DND-41 (cell line): ENCODE measurements at regions not wholly inside any gene's neighbourhood (a gene's known extent, or its start where the extent isn't known, plus 50 kb on each side); places are given as distances from the start of the nearest gene placed in this dataset.
"Not testable (repeated sequence)": the region's sequence is repeated elsewhere in the genome, so short reads cannot be mapped to it uniquely, and the experiment has no call there.

Experiments
- ATAC-seq: fragments of 200-7000 bp; cut with Tn5 transposase; 3 replicates; pipeline ENCODE4 v1.9.1; 2021; ENCODE audit warnings: low read depth; ENCODE audit not compliant: insufficient read depth
- DNase-seq: peaks from one replicate; pipeline ENCODE4 v3.0.0-alpha.2; 2020
- H2AFZ ChIP-seq: 2 replicates; pipeline ENCODE4 v1.6.0; 2012; ENCODE audit warnings: low read depth, low read length
- H3K27ac ChIP-seq: 2 replicates; pipeline ENCODE4 v1.5.1; 2012; ENCODE audit warnings: low read length, inconsistent platforms
- H3K27me3 ChIP-seq: fragments of 200-600 bp; sonication (generic); 2 replicates; pipeline ENCODE4 v1.6.0; 2012; ENCODE audit warnings: low read length, mild to moderate bottlenecking, inconsistent platforms; ENCODE audit not compliant: insufficient read depth, poor library complexity
- H3K36me3 ChIP-seq: 2 replicates; pipeline ENCODE4 v1.5.1; 2012; ENCODE audit warnings: low read length, inconsistent platforms; ENCODE audit not compliant: insufficient read depth
- H3K4me1 ChIP-seq: 2 replicates; pipeline ENCODE4 v1.5.1; 2012; ENCODE audit warnings: mild to moderate bottlenecking, low read length; ENCODE audit not compliant: insufficient read depth
- H3K4me2 ChIP-seq: 2 replicates; pipeline ENCODE4 v1.6.0; 2012; ENCODE audit warnings: mild to moderate bottlenecking, moderate library complexity, low read length, inconsistent platforms; ENCODE audit not compliant: insufficient read depth
- H3K4me3 ChIP-seq, 2 experiments: fragments of 200-600 bp in 1 of 2; shearing (Covaris generic) in 1 of 2; 2 replicates each; pipeline ENCODE4 v1.5.1; 2012 to 2016; ENCODE audit warnings: inconsistent platforms in 2 of 2, low read length in 2 of 2, mild to moderate bottlenecking in 2 of 2, low read depth in 1 of 2, moderate library complexity in 1 of 2
- H3K79me2 ChIP-seq: 2 replicates; pipeline ENCODE4 v1.6.0; 2012; ENCODE audit warnings: low read length, inconsistent platforms; ENCODE audit not compliant: insufficient read depth
- H3K9ac ChIP-seq: 2 replicates; pipeline ENCODE4 v1.6.0; 2012; ENCODE audit warnings: low read depth, mild to moderate bottlenecking, inconsistent platforms, low read length, moderate library complexity
- H3K9me3 ChIP-seq: 2 replicates; pipeline ENCODE4 v1.5.1; 2012; ENCODE audit warnings: low read length, moderate library complexity, mild to moderate bottlenecking, inconsistent platforms; ENCODE audit not compliant: insufficient read depth, severe bottlenecking
- H4K20me1 ChIP-seq: 2 replicates; pipeline ENCODE4 v1.6.0; 2012; ENCODE audit warnings: low read length; ENCODE audit not compliant: insufficient read depth
- EZH2 ChIP-seq: IDR thresholded peaks from 3 replicates; pipeline ENCODE4 v1.6.1; 2012; ENCODE audit warnings: borderline replicate concordance, low read depth, mild to moderate bottlenecking, moderate library complexity, low read length, inconsistent platforms; ENCODE audit not compliant: severe bottlenecking
- TF ChIP-seq, protein P1 (sequence below): IDR thresholded peaks from 2 replicates; pipeline ENCODE4 v1.5.1; 2012; ENCODE audit warnings: borderline replicate concordance, low read length, moderate library complexity, mild to moderate bottlenecking; ENCODE audit not compliant: poor library complexity, severe bottlenecking; ENCODE audit errors: extremely low read depth

DNA sequence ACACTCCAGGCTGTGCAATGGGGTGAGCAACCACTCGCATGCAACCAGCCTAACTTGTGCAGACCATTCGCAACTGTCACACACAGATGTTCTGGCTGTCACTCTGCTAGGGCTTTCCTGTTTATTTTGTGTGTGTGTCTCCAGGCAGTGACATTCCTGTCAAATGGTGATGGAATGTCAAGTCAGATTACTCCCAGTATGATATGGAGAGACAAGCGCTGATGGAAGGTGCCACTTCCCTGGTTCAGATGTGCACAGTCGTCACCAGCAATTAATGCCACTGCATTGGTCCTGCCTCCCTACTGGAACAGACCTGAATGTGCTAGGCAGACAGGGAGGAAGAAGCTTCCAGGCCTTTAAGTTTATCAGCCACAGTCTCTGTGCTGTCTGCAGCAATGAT is 442.4 kb upstream of the ISX start:
- no peak overlapping the region for H3K9ac ChIP-seq

DNA sequence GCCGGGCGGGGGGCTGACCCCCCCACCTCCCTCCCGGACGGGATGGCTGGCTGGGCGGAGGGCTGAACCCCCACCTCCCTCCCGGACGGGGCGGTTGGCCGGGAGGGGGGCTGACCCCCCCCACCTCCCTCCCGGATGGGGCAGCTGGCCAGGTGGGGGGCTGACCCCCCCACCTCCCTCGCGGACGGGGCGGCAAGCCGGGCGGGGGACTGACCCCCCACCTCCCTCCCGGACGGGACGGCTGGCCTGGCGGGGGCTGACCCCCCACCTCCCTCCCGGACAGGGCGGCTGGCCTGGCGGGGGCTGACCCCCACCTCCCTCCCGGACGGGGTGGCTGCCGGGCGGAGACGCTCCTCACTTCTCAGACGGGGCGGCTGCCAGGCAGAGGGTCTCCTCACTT is 440.1 kb upstream of the ISX start:
- not testable (repeated sequence) for ATAC-seq, H4K20me1 ChIP-seq, H3K27me3 ChIP-seq, H3K4me2 ChIP-seq, H3K9ac ChIP-seq, H3K9me3 ChIP-seq, DNase-seq, H2AFZ ChIP-seq, H3K79me2 ChIP-seq, H3K36me3 ChIP-seq, H3K4me3 ChIP-seq, H3K4me1 ChIP-seq, H3K27ac ChIP-seq

More for the DNA sequence above, 442.4 kb upstream of the ISX start:
- TF ChIP-seq EZH2: no peak
- TF ChIP-seq, protein P1, sequence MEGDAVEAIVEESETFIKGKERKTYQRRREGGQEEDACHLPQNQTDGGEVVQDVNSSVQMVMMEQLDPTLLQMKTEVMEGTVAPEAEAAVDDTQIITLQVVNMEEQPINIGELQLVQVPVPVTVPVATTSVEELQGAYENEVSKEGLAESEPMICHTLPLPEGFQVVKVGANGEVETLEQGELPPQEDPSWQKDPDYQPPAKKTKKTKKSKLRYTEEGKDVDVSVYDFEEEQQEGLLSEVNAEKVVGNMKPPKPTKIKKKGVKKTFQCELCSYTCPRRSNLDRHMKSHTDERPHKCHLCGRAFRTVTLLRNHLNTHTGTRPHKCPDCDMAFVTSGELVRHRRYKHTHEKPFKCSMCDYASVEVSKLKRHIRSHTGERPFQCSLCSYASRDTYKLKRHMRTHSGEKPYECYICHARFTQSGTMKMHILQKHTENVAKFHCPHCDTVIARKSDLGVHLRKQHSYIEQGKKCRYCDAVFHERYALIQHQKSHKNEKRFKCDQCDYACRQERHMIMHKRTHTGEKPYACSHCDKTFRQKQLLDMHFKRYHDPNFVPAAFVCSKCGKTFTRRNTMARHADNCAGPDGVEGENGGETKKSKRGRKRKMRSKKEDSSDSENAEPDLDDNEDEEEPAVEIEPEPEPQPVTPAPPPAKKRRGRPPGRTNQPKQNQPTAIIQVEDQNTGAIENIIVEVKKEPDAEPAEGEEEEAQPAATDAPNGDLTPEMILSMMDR: no peak
- Histone ChIP-seq H3K4me3 (no peak overlapping the region), H3K4me1 (no peaks in the 10 kb centered on the region), H2AFZ (no peak overlapping the region), H3K36me3 (no peaks in the 10 kb centered on the region), H3K9me3 (no peaks in the 10 kb centered on the region), H4K20me1 (no peaks in the 10 kb centered on the region), H3K79me2 (no peaks in the 10 kb centered on the region), H3K27me3 (no peaks in the 10 kb centered on the region), H3K27ac (no peak overlapping the region), H3K4me2 (no peak overlapping the region)
- ATAC-seq (no peak), DNase-seq (no peak)

DNA sequence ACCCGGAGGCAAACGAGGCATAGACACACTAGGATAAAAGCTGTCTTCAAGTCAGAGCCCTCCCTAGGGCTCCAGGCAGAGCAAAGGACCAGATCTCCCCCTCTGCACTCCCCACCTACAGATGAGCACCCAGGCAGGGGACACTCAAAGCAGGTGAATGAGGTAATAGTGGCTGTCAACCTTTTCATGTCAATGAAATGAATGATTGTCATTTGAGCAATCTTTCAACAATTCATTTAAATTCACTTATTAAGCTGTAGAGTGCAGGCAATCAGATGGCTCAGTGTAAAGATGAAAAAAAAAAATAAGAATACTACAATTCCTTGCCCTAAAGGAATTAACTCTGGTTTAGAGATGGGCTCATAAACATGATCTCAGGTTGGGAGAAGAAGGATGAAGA is 427.8 kb upstream of the ISX start:
- TF ChIP-seq, protein P1: no peak
- Histone ChIP-seq H3K9ac (no peak overlapping the region), H3K9me3 (no peaks in the 10 kb centered on the region), H3K4me2 (no peak overlapping the region), H3K27me3 (no peaks in the 10 kb centered on the region), H3K4me1 (no peaks in the 10 kb centered on the region), H2AFZ (no peak overlapping the region), H3K79me2 (no peaks in the 10 kb centered on the region), H3K27ac (no peak overlapping the region), H4K20me1 (no peaks in the 10 kb centered on the region), H3K4me3 (no peak overlapping the region), H3K36me3 (no peaks in the 10 kb centered on the region)
- DNase-seq (no peak), ATAC-seq (no peak)

DNA sequence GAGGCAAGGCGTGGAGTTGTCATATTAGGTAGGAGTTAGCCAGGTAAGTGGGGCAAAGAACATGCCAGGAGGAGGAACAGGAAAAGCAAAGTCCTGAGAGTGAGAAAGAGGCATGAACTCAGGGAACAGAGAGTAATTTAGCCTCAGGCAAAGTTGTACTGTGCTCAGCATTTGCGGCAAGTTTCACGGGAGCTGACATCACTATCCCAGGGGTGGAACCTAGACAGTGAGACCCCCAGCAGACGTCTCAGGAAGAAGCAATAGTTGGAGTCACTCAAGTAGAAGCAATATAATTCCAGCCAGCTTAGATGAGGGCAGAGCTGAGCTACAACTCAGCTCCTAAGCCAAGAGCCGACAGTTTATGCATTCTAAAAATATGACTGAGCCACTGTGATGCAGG is 426.0 kb upstream of the ISX start:
- H3K36me3 ChIP-seq: no peaks in the 10 kb centered on the region
- ATAC-seq (no peak), DNase-seq (no peak)
- H3K4me3 ChIP-seq: no peak overlapping the region
- H3K4me2 ChIP-seq: no peak overlapping the region
- no peaks in the 10 kb centered on the region for H3K79me2 ChIP-seq
- H2AFZ ChIP-seq: no peak overlapping the region
- no peak overlapping the region for H3K27ac ChIP-seq
- no peak overlapping the region for H3K9ac ChIP-seq
- no peak for TF ChIP-seq EZH2
- TF ChIP-seq, protein P1: no peak
- no peaks in the 10 kb centered on the region for H3K4me1 ChIP-seq
- no peaks in the 10 kb centered on the region for H4K20me1 ChIP-seq
- H3K27me3 ChIP-seq: no peaks in the 10 kb centered on the region
- no peaks in the 10 kb centered on the region for H3K9me3 ChIP-seq
